Parathyroid adenoma (tissue), 2 donors: ENCODE measurements at regions not wholly inside any gene's neighbourhood (a gene's known extent, or its start where the extent isn't known, plus 50 kb on each side); places are given as distances from the start of the nearest gene placed in this dataset.

Experiments used
- H2AFZ ChIP-seq: fragments of 300-600 bp; sonication (generic); one replicate; pipeline ENCODE4 v1.7.0; 2017; ENCODE audit warnings: antibody characterized with exemption, mild to moderate bottlenecking
- H3K27ac ChIP-seq: fragments of 300-600 bp; sonication (generic); one replicate; pipeline ENCODE4 v1.7.0; 2017
- H3K27me3 ChIP-seq: fragments of 300-600 bp; sonication (generic); one replicate; pipeline ENCODE4 v1.7.0; 2017; ENCODE audit warnings: low read length; ENCODE audit not compliant: control insufficient read depth, insufficient read depth
- H3K36me3 ChIP-seq: fragments of 300-600 bp; sonication (generic); one replicate; pipeline ENCODE4 v1.7.0; 2017; ENCODE audit warnings: low read length; ENCODE audit not compliant: control insufficient read depth, insufficient read depth
- H3K4me1 ChIP-seq: fragments of 300-600 bp; sonication (generic); one replicate; pipeline ENCODE4 v1.7.0; 2017; ENCODE audit warnings: control low read depth
- H3K4me2 ChIP-seq: fragments of 300-600 bp; sonication (generic); one replicate; pipeline ENCODE4 v1.7.0; 2017; ENCODE audit warnings: low read length
- H3K4me3 ChIP-seq: fragments of 300-600 bp; sonication (generic); one replicate; pipeline ENCODE4 v1.7.0; 2017; ENCODE audit warnings: low read depth, low read length
- H3K79me2 ChIP-seq: fragments of 300-600 bp; sonication (generic); one replicate; pipeline ENCODE4 v1.7.0; 2017; ENCODE audit warnings: control low read depth
- H3K9ac ChIP-seq: fragments of 300-600 bp; sonication (generic); one replicate; pipeline ENCODE4 v1.7.0; 2017; ENCODE audit warnings: mild to moderate bottlenecking
- H3K9me3 ChIP-seq: fragments of 300-600 bp; sonication (generic); one replicate; pipeline ENCODE4 v1.7.0; 2017; ENCODE audit warnings: low read length; ENCODE audit not compliant: control insufficient read depth
- TF ChIP-seq, protein P1 (sequence below): fragments of 300-600 bp; sonication (generic); IDR thresholded peaks from one replicate; pipeline ENCODE4 v1.7.0; 2017; ENCODE audit warnings: antibody characterized with exemption, mild to moderate bottlenecking
- donor health status: primary hyperparathyroidism.

DNA sequence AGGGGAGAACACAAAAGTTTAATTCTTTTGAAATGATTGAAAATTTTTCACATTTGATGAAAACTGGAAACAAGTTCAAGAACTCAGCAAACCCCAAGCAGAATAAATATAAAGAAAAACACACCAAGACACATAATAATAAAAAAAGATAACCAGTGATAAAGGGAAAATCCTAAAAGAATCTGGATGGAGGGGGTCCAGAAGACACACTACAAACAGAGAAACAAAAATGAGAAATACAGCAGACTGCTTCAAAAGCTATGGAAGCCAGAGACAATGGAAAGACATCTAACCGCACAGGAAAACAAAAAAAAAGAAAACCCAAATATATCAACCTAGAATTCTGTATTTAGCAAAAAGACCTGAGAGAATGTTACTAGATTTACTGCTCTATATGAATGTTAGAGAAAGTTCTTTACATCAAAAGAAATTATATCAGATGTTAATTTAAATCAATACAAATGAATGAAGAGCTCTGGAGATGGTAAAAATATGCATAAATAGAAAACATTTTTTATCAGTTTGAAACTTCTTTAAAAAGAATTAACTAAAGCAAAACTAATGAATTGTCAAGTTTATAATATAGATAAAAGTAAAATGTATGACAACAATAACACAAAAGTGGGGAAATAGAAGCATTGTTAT, 310.7 kb upstream of the PREP start:
- TF ChIP-seq, protein P1, sequence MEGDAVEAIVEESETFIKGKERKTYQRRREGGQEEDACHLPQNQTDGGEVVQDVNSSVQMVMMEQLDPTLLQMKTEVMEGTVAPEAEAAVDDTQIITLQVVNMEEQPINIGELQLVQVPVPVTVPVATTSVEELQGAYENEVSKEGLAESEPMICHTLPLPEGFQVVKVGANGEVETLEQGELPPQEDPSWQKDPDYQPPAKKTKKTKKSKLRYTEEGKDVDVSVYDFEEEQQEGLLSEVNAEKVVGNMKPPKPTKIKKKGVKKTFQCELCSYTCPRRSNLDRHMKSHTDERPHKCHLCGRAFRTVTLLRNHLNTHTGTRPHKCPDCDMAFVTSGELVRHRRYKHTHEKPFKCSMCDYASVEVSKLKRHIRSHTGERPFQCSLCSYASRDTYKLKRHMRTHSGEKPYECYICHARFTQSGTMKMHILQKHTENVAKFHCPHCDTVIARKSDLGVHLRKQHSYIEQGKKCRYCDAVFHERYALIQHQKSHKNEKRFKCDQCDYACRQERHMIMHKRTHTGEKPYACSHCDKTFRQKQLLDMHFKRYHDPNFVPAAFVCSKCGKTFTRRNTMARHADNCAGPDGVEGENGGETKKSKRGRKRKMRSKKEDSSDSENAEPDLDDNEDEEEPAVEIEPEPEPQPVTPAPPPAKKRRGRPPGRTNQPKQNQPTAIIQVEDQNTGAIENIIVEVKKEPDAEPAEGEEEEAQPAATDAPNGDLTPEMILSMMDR, result no peak
- Histone ChIP-seq H3K9ac (no peak overlapping the region), H3K27ac (no peak overlapping the region), H3K27me3 (no peaks in the 10 kb centered on the region), H2AFZ (no peak overlapping the region), H3K9me3 (no peaks in the 10 kb centered on the region), H3K4me2 (no peak overlapping the region), H3K79me2 (no peaks in the 10 kb centered on the region), H3K36me3 (no peaks in the 10 kb centered on the region), H3K4me1 (no peaks in the 10 kb centered on the region), H3K4me3 (no peak overlapping the region)

DNA sequence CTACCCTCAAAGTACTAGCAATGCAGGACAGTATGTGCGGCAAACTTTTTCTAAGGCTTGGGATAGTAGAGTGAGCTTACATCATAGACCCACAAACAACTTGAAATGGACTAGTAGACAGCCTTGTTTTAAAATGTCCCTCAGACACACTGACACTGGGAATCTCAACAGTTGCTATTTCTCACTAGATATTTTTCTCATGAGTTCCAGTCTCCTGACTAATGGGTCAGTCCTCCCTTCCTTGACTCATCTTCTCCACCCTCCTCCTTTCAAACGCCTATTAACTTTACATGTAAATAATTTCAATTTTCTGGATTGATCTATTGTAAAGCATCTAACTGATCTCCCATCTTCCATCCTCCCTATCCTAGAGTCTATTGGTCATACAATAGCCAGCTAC, 308.3 kb upstream of the PREP start:
- Histone ChIP-seq H3K9ac (no peak overlapping the region), H3K36me3 (no peaks in the 10 kb centered on the region), H2AFZ (no peak overlapping the region), H3K4me3 (no peak overlapping the region), H3K27ac (no peak overlapping the region), H3K79me2 (no peaks in the 10 kb centered on the region), H3K4me2 (no peak overlapping the region), H3K27me3 (no peaks in the 10 kb centered on the region), H3K4me1 (no peaks in the 10 kb centered on the region), H3K9me3 (no peaks in the 10 kb centered on the region)
- TF ChIP-seq, protein P1, result no peak

DNA sequence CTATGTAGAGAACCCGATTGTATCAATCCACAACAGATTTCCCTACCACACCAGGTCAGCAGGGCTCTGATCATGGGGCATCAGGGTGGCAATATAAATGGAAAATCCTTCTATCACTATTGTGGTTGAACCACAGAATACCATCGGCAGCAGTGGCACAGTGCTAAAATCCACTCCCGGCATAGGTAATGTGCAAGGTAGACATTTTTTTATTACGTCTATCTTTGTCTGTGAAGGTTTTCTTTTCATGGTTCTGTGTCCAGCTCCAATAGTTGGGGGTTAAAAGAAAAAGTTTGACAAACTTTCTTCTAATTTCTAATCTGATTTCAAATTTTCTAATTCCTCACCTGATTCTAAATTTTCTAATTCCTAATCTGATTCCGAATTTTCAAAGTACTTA, 302.7 kb upstream of the PREP start:
- Histone ChIP-seq H3K36me3 (no peaks in the 10 kb centered on the region), H3K4me2 (no peak overlapping the region), H3K9me3 (no peaks in the 10 kb centered on the region), H3K4me3 (no peak overlapping the region), H3K4me1 (no peaks in the 10 kb centered on the region), H3K79me2 (no peaks in the 10 kb centered on the region), H3K27ac (no peak overlapping the region), H3K27me3 (no peaks in the 10 kb centered on the region), H3K9ac (no peak overlapping the region), H2AFZ (no peak overlapping the region)
- TF ChIP-seq, protein P1, result no peak

DNA sequence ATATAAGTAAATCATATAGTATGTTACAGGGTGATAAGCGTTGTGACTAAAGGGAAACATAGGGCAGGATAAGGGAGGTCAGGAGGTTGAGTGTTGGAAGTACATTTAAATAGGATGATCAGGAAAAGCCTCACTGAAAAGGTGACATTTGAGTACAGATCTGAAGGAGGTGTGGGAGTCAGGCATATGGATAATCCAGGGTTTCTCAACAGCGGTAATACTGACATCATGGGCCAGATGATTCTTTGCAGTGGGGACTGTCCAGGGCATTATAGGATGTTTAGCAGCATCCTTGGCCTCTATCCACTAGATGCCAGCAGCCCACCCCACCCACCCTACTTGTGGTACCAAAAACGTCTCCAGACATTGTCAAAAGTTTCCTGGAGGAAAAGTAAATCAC, 292.6 kb upstream of the PREP start:
- Histone ChIP-seq H2AFZ (no peak overlapping the region), H3K4me2 (no peak overlapping the region), H3K79me2 (no peaks in the 10 kb centered on the region), H3K27ac (no peak overlapping the region), H3K27me3 (no peaks in the 10 kb centered on the region), H3K4me3 (no peak overlapping the region), H3K4me1 (no peaks in the 10 kb centered on the region), H3K9ac (no peak overlapping the region), H3K36me3 (no peaks in the 10 kb centered on the region), H3K9me3 (no peaks in the 10 kb centered on the region)
- TF ChIP-seq, protein P1, result no peak

DNA sequence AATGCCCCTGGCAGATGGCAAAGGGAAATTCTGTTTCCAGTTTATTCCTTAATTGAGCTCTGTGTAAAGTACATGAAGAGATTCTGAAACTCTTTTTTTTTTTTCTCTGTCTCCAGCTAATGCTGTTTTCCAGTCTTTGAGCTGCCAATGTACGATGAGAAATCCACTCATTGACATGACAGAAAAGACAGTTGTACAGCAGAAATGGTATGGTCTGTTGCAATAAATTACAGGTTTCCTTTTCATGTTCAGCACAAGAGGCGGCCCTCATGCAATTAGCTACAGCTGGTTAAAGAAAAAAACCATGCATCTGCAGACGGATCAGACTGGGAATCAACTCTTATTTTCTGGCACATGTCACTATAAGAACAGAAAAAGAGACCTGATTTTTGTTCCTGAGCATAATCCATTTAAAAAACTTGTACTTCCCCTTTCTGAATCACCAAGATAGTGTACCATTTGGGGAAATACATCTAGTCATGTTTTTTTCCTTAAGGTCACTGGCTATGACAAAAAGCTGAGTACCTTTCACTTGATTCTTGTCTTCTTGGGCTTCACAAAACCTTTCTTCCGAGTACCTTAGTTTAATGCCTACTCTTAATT, 289.8 kb upstream of the PREP start:
- Histone ChIP-seq H3K27ac (no peak overlapping the region), H3K4me3 (no peak overlapping the region), H3K79me2 (no peaks in the 10 kb centered on the region), H3K36me3 (no peaks in the 10 kb centered on the region), H3K27me3 (no peaks in the 10 kb centered on the region), H3K4me1 (no peaks in the 10 kb centered on the region), H2AFZ (no peak overlapping the region), H3K9ac (no peak overlapping the region), H3K4me2 (no peak overlapping the region), H3K9me3 (no peaks in the 10 kb centered on the region)
- TF ChIP-seq, protein P1, result no peak
